T47D (cell line): ENCODE measurements at regions not wholly inside any gene's neighbourhood (a gene's known extent, or its start where the extent isn't known, plus 50 kb on each side); places are given as distances from the start of the nearest gene placed in this dataset.

ENCODE experiments used
- DNase-seq, 2 experiments: peaks; one replicate each; pipeline versions ENCODE4 v3.0.0 to v3.0.0-alpha.2; 2011 to 2012; ENCODE audit warnings: low read depth in 1 of 2, low spot score in 1 of 2
- JUND ChIP-seq: IDR thresholded peaks from 2 replicates; pipeline ENCODE4 v1.6.1; 2012; ENCODE audit warnings: low read depth
- in situ Hi-C: cut with HindIII; loops from 2 replicates; pipeline ENCODE4 v1.10.0; 2016; ENCODE audit warnings: low sequenced_read_pairs, low pct_unique_long_range_greater_than_20kb

DNA sequence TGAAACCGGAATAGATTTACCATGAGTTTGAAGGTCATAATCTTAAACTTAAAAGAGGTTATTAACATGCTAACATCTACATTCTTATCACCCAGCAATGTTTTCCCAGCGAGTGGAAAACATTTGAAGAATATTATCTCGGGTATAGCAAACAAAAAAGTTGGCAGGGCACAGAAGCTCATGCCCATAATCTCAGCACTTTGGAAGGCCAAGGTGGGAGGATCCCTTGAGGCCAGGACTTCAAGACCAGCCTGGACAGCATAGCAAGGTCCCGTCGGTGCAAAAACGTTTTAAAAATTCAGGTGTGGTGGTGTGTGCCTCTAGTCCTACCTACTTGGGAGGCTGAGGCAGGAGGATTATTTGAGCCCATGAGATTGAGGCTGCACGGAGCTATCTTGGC, 213.5 kb downstream of the MANEA start:
- in situ Hi-C loops, result no loop called here
- DNase-seq, result no peak
- no peak for TF ChIP-seq JUND

DNA sequence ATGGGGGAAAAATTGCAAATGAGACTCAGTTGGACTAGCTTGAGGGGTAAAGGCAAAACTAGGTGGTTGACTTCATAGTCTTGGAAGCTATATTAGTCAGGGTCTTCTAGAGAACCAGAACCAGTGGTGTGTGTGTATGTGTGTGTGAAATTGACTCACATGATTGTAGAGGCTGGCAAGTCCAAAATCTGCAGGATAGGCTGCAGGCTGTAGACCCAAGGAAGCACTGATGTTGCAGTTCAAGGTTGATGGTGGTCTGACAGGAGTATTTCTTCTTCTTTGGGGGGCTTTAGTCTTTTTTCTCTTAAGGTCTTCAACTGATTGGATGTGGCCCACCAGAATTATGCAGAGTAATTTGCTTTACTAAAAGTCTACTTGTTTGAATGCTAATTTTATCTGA, 217.4 kb downstream of the MANEA start:
- no peak for DNase-seq
- in situ Hi-C loops, result no loop called here
- no peak for TF ChIP-seq JUND

DNA sequence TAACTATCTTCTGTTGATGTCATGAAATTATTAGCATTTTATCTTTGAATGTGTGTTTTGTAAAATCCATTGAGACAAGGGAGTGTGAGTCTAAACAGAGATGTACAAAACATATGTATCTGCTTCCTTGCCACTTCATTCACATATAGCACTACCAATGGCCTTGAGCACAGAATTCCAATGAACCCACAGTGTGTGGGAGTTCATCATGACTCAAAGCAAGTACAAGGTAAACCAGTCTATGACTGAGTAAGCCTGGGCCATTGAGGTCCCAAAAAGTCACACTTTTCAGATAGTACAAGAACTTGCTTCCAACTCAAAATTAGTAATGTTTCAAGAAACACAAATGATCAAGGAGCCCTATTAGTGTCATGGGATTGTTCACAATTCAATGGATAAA, 218.6 kb downstream of the MANEA start:
- peak in 1 of 2 experiments; percentile 6 for DNase-seq
- in situ Hi-C loops, result no loop called here
- TF ChIP-seq JUND, result no peak

DNA sequence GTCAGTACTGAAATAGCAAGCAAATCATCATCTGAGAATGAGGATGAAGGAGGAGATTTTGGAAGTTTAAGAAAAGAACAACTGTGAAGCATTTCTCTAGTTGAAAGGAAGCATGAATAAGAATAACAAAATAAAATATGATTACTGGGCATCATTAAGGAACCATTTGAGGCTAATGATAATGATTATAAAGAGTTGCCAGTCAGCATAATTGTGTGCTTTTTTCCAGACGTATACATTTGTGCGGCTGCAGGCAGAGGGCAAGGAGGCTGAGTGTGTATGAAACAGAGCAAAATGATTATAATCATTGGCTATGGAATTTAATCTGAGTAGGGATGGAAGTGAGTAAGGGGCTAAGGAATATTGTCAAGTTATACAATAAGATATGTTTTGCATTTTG, 218.7 kb upstream of the FUT9 start:
- DNase-seq, result no peak
- no peak for TF ChIP-seq JUND
- in situ Hi-C loops, result no loop called here

DNA sequence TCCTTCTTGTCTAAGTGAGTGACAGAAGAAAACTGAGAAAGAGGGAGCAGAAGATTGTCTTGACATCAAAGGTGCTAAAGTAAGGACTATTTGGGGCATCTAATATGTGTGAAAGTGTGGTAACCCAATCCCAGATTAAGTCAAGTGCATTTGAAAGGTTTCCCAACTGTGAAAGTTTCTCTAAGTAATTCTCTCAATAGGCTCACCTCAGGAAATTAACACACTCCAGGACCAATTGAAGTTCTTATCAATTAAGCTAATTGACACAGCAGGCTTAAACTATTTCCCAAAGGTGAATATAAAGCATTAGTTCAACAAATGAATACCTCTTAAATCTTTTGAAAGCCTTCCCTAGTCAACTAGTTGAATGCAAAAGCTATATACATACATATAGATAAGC, 212.8 kb upstream of the FUT9 start:
- no peak for TF ChIP-seq JUND
- in situ Hi-C loops, result no loop called here

DNA sequence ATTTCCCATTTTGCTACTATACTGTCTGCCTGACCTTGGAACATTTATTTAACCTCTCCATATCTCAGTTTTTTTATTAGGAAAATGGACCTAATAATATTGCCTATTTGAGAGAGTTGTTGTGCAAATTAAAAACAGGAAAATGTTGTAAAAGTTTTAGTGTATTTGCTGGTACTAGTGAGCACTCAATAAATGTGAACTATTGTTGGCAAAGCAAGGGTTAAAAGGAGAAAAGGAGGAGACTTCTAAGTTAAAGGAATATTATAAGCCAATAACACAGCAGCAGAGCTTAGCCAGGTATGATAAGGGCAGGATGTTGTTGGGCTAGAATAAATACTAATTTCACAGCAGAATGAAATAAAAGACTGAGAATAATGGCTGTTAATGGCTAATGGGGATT, 211.9 kb upstream of the FUT9 start:
- TF ChIP-seq JUND, result no peak
- in situ Hi-C loops, result no loop called here
- DNase-seq, result no peak

More for the DNA sequence above, 212.8 kb upstream of the FUT9 start:
- DNase-seq, result no peak

- in situ Hi-C loops, result no loop called here
- TF ChIP-seq JUND, result no peak
- DNase-seq, result no peak
Measured at GRCh38 chr6:95804847-95805541, 210.8 kb upstream of the FUT9 start.

GRCh38 chr6:95805699-95806098, 210.1 kb upstream of the FUT9 start:
- DNase-seq, result no peak
- in situ Hi-C loops, result no loop called here
- no peak for TF ChIP-seq JUND

DNA sequence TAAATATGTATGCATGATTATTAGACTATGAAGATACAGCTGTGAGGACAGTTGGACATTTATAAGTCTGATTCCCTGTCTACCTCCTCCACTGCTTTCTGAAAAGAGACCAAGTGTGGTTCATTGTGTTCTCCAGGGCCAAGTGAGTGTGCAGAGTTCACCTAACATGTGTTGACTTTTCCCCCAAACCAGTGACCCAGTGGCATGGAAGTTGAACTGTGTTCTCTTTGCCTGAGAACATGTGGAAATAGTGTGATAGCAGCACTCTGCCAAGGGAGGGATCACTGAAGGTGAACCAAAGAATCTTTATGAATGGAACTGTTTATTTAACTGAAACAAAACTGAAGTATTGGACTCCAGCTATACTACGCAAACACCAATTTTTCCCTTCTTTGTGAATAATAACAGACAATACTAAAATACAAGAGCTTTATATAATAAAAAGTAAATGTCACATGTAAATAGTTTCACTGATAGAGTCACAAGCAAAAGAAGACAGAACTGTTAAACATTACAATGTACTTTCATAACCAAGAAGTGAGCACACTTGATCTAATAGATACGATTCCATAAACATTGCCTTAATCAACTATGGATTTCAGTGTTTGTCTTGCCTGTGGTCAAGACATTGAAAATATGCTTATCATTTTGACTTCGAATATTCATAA, 200.3 kb upstream of the FUT9 start:
- in situ Hi-C loops, result no loop called here
- no peak for TF ChIP-seq JUND
- no peak for DNase-seq

GRCh38 chr6:95819461-95819860, 196.3 kb upstream of the FUT9 start:
- no peak for TF ChIP-seq JUND
- no peak for DNase-seq
- in situ Hi-C loops, result no loop called here

DNA sequence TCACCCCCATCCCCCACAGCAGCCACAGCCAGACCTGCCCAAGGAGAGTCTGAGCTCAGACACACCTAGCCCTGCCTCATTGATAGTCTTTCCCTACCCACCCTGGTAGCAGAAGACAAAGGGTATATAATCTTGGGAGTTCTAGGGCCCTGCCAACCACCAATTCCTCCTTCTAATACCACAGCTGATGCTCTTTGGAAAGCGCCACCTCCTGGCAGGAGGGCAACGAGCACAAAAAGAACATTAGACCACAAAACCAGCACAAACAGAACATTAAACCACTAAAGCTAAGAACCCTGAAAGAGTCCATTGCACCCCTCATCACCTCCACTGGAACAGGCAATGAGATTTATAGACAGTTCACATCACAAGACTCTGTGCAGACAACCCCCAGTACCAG, 195.8 kb upstream of the FUT9 start:
- TF ChIP-seq JUND, result no peak
- in situ Hi-C loops, result no loop called here

GRCh38 chr6:95830859-95831557, 184.8 kb upstream of the FUT9 start:
- no peak for TF ChIP-seq JUND
- in situ Hi-C loops, result no loop called here
- DNase-seq, result no peak

More for the DNA sequence above, 195.8 kb upstream of the FUT9 start:
- peak in 1 of 2 experiments; percentile 2 for DNase-seq

DNA sequence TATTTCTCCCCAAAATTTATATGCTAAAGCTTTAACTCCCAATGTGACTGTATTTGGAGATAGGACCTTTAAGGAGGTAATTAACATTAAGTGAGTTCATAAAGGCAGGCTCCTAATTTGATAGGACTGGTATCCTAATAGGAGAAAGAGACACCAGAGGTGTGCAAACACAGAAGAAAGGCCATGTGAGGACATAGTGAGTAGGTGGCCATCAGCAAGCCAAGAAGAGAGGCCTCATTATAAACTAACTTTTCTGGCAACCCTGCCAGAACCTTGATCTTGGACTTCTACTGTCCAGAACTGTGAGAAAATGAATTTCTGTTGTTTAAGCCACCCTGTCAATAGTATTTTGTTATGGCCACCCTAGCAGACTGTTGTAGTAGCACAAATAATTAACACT, 177.9 kb upstream of the FUT9 start:
- in situ Hi-C loops, result no loop called here
- DNase-seq, result no peak
- no peak for TF ChIP-seq JUND
